Hypothalamus (tissue), 51 donors: ENCODE measurements at regions not wholly inside any gene's neighbourhood (a gene's known extent, or its start where the extent isn't known, plus 50 kb on each side); places are given as distances from the start of the nearest gene placed in this dataset.

Experiments
- DNase-seq, 51 donors: peaks; one replicate each; lab custom pipeline; 2025; lab: John Stamatoyannopoulos, UW

GRCh38 chr4:73001885-73002284 is 67.6 kb downstream of the COX18 start:
- DNase-seq, result no peak

GRCh38 chr4:72997409-72997808 is 72.1 kb downstream of the COX18 start:
- DNase-seq, result no peak

- DNase-seq, result no peak
Observed at GRCh38 chr4:72994670-72995069, 74.8 kb downstream of the COX18 start.

- no peak for DNase-seq
Observed at GRCh38 chr4:72993876-72994275, 75.6 kb downstream of the COX18 start.

GRCh38 chr4:72991873-72992272 is 77.6 kb downstream of the COX18 start:
- DNase-seq, result no peak

GRCh38 chr4:72987741-72988729 is 81.5 kb downstream of the COX18 start:
- no peak for DNase-seq

GRCh38 chr4:72984351-72984750 is 85.2 kb downstream of the COX18 start:
- DNase-seq, result no peak

GRCh38 chr4:72983709-72984108 is 85.8 kb downstream of the COX18 start:
- no peak for DNase-seq

GRCh38 chr4:72977936-72978485 is 91.5 kb downstream of the COX18 start:
- no peak for DNase-seq

GRCh38 chr4:72975488-72975784 is 94.1 kb downstream of the COX18 start:
- DNase-seq, result no peak

GRCh38 chr4:72974694-72975487 is 94.6 kb downstream of the COX18 start:
- DNase-seq, result no peak

GRCh38 chr4:72971572-72971971 is 97.9 kb downstream of the COX18 start:
- DNase-seq, result no peak

GRCh38 chr4:72970756-72971155 is 98.8 kb downstream of the COX18 start:
- no peak for DNase-seq

- peak in 27 of 51 donors; percentile 0 to 59 (median 18) for DNase-seq
Observed at GRCh38 chr4:72969976-72970375, 99.5 kb downstream of the COX18 start.

- no peak for DNase-seq
Observed at GRCh38 chr4:72966652-72967051, 102.9 kb downstream of the COX18 start.

GRCh38 chr4:72959411-72959810 is 110.1 kb downstream of the COX18 start:
- DNase-seq, result no peak

- no peak for DNase-seq
Observed at GRCh38 chr4:72954811-72955210, 114.7 kb downstream of the COX18 start.

- DNase-seq, result no peak
Observed at GRCh38 chr4:72953571-72953970, 115.9 kb downstream of the COX18 start.

GRCh38 chr4:72951628-72952027 is 117.9 kb downstream of the COX18 start:
- no peak for DNase-seq

GRCh38 chr4:72951147-72951546 is 118.4 kb downstream of the COX18 start:
- DNase-seq, result no peak

- DNase-seq, result no peak
Observed at GRCh38 chr4:72948080-72948479, 121.4 kb downstream of the COX18 start.
